ENCODE measurements at regions not wholly inside any gene's neighbourhood (a gene's known extent, or its start where the extent isn't known, plus 50 kb on each side); places are given as distances from the start of the nearest gene placed in this dataset.

GRCh38 chr11:110886288-110886970, 174.2 kb upstream of the ARHGAP20 start:
- TF ChIP-seq CTCF (IDR thresholded peaks at IDR 0.05) = no peak
- TF ChIP-seq POLR2A (IDR thresholded peaks at IDR 0.05) = no peak
- no peak for TF ChIP-seq POLR2AphosphoS5 (IDR thresholded peaks at IDR 0.05)

All from suprapubic skin (tissue), 4 donors.